ENCODE measurements at regions not wholly inside any gene's neighbourhood (a gene's known extent, or its start where the extent isn't known, plus 50 kb on each side); places are given as distances from the start of the nearest gene placed in this dataset.
"Not testable (repeated sequence)": the region's sequence is repeated elsewhere in the genome, so short reads cannot be mapped to it uniquely, and the experiment has no call there.

DNA sequence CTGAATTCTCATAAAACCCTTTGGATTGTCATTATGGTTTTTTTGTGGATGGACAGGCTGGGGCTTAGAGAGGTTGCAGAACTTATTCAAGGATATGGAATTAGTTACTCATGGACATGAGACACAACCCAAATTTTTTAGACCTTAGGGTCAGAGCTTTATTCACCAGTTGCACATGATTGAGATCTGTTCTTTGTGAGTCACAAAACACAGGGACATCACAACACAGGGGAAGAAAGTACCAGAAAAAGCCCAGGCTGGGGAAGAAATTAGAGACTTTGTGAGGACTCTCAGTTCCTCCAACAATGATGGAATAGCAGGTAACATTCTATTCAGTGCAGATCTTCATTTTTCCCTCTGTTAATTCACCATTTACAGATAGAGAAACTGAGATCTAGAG is 602.4 kb upstream of the CPEB2 start:
- DNase-seq = no peak

DNA sequence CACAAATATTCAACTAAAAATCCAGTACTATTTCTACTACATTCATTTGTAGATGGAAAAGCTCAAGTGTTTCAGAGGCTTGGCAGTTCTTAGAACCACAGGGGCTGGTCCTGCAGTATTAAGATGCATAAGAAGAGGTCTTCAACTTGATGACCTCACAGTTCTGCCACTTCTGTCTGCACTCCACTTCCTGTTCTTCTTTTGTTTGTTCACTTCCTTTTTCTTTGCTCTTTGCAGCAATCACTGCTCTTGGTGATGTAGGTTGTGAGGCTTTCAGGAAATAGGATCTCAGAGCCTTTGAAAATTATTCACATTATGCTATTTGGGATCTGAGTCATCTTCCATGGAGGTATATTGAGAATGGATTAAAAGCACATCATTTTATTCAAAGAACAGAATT is 602.0 kb upstream of the CPEB2 start:
- no peak for DNase-seq

GRCh38 chr4:14403132-14403531 is 599.1 kb upstream of the CPEB2 start:
- no peak for DNase-seq

DNA sequence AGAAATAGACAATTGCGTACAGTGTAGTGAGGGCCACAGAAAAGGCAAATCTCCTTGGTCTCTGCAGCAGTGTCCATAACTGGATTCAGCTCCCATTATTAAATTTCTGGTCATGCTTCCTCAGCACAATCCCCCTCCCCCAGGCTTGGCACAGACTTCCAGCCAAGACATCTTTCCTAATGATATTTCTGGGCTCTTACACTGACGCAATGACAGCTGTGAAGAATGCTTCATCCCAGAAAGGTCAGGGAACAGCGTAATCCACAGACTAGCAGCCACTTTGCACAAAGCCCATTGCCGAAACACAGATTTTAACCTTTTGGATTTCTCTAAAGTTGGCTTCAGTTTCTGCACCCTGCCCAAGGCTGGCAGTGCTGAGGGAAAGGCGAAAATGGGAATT is 597.6 kb upstream of the CPEB2 start:
- DNase-seq = no peak

DNA sequence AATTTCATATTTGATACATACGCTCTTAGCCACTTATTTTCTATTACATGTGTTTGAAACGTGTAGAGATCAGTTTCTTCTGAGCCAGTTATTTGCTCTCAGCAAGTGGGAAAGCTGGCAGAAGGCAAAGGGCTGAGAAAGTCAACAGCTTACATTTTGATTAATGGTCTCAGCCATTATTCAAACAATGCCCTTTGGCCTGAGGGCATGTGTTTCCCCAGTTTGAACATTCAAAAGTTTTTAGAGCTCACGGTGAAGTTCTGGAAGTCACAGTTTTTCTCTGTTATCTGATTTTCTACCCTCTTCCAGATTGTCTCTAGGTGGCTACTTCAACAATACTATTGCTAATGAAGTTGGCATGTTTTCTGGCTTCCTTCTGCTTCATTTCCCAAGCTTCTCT is 591.8 kb upstream of the CPEB2 start:
- no peak for DNase-seq

DNA sequence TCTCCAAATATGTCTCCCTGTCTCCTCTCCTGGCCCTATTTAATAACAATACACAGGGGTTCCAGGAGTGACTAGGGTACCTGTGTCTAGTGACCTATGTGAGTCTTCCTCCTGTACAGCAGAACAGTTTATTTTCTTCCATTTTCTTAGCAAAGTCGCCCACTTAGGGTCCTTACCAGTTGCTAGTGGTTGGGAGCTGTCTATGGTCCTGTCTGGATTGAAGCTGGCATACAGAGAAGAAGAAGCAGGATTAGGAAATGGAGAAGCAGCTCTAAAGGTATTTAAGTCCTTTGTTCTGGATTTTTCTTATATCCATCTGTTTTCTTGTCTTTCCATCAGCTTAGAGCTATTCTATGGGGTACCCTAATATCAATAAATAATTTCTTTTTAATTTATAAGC is 587.1 kb upstream of the CPEB2 start:
- no peak for DNase-seq

DNA sequence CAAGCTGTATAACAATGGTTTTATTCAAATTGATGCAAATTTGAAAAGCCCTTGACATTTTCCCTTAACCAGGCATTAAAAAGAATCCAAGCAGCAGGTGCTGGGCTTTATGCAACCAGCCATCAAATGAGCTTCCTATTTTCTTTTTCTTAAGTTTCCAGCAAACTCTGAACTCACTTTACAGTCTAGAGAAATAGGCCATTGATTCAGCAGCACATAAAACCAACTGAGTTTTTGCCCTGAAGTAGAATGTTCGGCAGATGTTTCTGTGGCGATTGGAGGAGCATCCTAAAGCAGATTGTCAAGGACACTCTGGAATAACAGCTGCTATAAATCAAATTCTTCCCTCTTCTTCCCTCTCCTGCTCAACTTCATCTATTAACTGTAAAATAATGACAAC is 582.8 kb upstream of the CPEB2 start:
- DNase-seq = no peak

GRCh38 chr4:14426297-14426696 is 576.0 kb upstream of the CPEB2 start:
- not testable (repeated sequence) for DNase-seq

- DNase-seq = no peak
Observed at GRCh38 chr4:14428125-14428524, 574.2 kb upstream of the CPEB2 start.

DNA sequence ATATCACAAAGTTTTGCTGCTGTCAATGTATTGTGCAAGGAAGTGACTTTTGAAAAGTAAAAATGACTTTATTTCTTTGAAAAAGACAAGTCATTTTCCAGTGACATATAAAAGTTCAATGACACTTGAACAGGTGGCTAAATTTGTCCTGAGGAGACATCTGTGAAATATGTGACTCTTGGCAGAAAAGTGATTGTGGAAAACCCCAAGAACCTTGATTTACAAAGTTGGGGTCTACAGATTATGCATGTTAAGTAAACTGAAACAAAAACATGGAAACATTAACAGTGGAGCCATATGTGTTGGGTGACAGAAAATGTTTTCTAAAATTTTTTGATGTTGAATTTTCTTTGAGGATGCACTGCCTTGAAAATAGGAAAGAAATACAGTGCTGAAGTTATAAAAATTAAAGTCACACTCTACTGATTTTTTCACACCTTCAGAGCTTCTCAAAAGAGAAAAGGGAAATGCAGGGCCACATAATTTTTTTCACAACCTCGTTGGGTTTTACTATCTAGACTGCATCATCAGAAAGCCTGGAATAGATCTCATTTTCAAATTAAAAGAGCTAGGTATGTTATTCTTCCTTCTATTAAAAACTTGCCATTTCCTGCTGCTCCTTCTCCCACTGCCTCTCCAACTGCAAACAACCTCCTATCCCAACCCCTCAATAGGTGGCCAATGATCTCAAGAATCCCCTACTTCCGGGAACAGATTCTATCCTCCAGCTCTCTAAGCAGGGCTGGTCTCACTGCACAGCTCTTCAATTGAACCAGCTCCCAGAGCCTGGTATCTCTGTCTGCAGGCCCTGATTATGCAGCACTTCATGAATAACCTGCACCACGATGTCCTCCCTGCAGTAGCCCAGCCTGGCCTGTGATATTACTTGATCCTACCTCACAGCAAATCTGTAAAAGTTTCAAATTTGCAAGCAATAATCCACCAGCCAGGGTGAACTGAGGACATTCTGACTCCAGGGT is 570.8 kb upstream of the CPEB2 start:
- DNase-seq = no peak

- DNase-seq = no peak
Observed at GRCh38 chr4:14434483-14434882, 567.8 kb upstream of the CPEB2 start.

- DNase-seq = no peak
Observed at GRCh38 chr4:14434916-14435315, 567.4 kb upstream of the CPEB2 start.

DNA sequence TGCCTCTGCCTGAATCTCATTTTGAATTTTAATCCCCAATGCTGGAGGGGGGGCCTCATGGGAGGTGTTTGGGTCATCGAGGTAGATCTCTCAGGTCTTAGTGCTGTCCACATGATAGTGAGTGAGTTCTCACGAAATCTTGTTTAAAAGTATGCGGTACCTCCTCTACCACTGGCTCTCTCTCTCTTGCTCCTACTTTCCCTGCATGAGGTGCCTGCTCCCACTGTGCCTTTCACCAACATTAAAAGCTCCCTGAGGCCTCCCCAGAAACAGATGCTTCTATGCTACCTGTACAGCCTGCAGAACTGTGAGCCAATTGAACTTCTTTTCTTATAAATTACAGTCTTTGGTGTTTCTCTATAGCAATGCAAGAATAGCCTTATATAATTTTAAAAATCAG is 560.7 kb upstream of the CPEB2 start:
- no peak for DNase-seq

DNA sequence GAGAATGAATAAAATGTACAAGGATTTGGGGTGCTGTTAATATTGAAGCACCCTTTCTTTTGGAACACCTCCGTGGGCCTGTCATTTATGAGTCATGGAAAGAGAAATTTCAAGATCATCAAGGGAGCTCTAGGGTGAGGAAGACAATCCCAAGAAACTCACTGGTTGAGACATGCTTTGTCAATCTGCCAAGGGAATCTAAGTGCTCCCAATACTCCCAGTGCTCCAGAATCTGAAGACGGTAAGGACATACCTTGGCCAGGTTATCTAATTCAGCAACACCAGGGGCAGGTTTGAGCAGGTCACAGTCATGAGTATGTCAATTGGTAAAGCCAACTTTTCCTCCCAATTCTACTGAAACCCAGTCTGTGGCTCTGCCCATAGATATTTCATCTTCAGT is 556.4 kb upstream of the CPEB2 start:
- no peak for DNase-seq

DNA sequence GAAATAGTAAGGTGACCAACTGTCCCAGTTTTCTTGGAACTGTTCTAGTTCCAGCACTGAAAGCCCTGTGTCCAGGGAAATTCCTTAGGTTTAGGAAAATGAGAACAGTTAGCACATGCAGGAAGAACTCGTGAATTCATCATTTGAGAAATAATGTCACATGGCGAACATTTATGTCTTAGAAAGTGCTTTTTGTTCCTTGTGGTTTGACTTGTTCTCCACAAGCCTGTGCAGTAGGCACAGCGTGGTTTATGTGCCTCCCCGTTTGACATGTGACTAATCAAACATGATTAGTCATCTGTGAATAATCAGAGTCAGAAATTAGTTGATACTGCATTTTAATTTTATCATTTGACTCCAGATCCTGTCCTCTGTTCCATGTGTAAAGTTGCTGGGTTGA is 556.0 kb upstream of the CPEB2 start:
- no peak for DNase-seq

GRCh38 chr4:14446904-14447303 is 555.4 kb upstream of the CPEB2 start:
- DNase-seq = no peak

- no peak for DNase-seq
Observed at GRCh38 chr4:14449308-14449707, 553.0 kb upstream of the CPEB2 start.

GRCh38 chr4:14452001-14452400 is 550.3 kb upstream of the CPEB2 start:
- DNase-seq = no peak

GRCh38 chr4:14452764-14453163 is 549.5 kb upstream of the CPEB2 start:
- no peak for DNase-seq

DNA sequence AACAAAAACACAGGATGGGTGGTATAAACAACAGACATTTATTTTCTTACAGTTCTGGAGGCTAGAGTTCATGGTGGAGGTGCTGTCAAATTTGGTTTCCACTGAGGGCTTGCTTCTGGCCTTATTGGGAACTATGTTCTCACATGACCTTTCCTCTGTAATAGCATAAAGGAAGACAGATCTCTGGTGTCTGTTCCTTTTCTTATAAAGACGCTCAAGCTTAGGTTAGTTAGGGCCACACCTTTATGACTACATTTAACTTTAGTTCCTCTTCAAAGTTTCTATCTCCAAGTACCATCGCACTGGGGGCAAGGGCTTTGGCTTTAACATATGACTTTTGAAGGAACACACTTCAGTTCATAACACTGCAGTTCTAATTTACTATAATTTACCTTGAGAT is 543.8 kb upstream of the CPEB2 start:
- no peak for DNase-seq

DNA sequence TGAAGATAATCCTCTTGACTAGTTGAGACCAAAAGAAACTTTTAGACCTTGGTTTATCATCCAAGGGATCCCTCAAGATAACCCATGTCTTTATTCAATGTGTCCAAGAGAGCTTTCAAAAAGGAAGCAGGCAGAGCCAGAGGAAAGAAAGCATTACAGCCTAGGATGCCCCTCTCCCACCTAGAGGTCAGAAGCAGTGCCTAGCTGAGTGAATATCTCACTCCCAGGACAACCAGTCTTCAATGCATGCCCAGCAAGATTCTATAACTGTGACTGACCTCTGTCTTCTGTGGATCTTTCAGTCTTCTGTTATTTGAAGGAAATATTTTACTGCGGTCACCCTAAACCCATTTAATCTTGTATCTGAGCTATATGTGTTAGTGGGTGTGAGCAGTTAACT is 537.2 kb upstream of the CPEB2 start:
- no peak for DNase-seq

- no peak for DNase-seq
Observed at GRCh38 chr4:14465507-14465906, 536.8 kb upstream of the CPEB2 start.

DNA sequence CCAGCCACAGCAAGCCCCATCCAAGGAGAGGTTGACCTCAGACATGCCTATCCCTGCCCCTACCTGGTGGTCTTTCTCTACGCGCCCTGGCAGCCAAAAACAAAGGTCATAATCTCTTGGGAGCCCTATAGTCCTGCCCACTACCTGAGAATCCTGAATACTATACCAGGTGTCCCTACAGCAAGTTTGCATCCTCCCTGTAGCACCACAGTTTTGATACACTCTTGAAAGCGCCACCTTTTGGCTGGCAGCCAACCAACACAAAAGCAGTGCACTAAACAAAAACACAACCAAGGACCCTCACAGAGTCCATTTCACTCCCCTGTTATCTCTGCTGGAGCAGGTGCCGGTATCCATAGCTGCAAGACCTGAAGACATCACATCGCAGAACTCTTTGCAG is 523.8 kb upstream of the CPEB2 start:
- no peak for DNase-seq

- no peak for DNase-seq
Observed at GRCh38 chr4:14496408-14496807, 505.9 kb upstream of the CPEB2 start.

GRCh38 chr4:14496969-14497368 is 505.3 kb upstream of the CPEB2 start:
- no peak for DNase-seq
